Neural cell (in vitro differentiated cells): ENCODE measurements at regions not wholly inside any gene's neighbourhood (a gene's known extent, or its start where the extent isn't known, plus 50 kb on each side); places are given as distances from the start of the nearest gene placed in this dataset.

Source experiments
- H2AFZ ChIP-seq: fragments of 200-600, 300-800 bp; sonication (generic), shearing (Covaris generic); 2 replicates; pipeline ENCODE4 v1.6.0; 2014; ENCODE audit warnings: low read depth, mild to moderate bottlenecking, antibody characterized with exemption, low read length, moderate library complexity
- H3F3A ChIP-seq: fragments of 200-600 bp; shearing (Covaris generic); 2 replicates; pipeline ENCODE4 v1.6.1; 2016; ENCODE audit warnings: mild to moderate bottlenecking, moderate library complexity, mixed read lengths, antibody characterized with exemption, low read length; ENCODE audit not compliant: insufficient read depth, poor library complexity, severe bottlenecking
- H3K27ac ChIP-seq: fragments of 200-600, 300-800 bp; sonication (generic), shearing (Covaris generic); 2 replicates; pipeline ENCODE4 v1.5.1; 2014; ENCODE audit warnings: mild to moderate bottlenecking, low read length, moderate library complexity
- H3K27me3 ChIP-seq: fragments of 300-800, 200-600 bp; sonication (generic), shearing (Covaris generic); 2 replicates; pipeline ENCODE4 v1.6.0; 2014; ENCODE audit warnings: mild to moderate bottlenecking, low read depth, low read length, moderate library complexity; ENCODE audit not compliant: insufficient read depth
- H3K36me3 ChIP-seq: fragments of 300-800, 200-600 bp; sonication (generic), shearing (Covaris generic); 2 replicates; pipeline ENCODE4 v1.5.1; 2014; ENCODE audit warnings: mild to moderate bottlenecking, antibody characterized with exemption, low read length, moderate library complexity; ENCODE audit not compliant: insufficient read depth
- H3K4me2 ChIP-seq: fragments of 300-800, 200-600 bp; sonication (generic), shearing (Covaris generic); 2 replicates; pipeline ENCODE4 v1.6.0; 2014; ENCODE audit warnings: mild to moderate bottlenecking, low read length
- H3K4me3 ChIP-seq: fragments of 300-800, 200-600 bp; sonication (generic), shearing (Covaris generic); 2 replicates; pipeline ENCODE4 v1.5.1; 2014; ENCODE audit warnings: mild to moderate bottlenecking, low read length, moderate library complexity
- H3K79me2 ChIP-seq: fragments of 200-600 bp; shearing (Covaris generic); replicated peaks from 2 replicates; pipeline ENCODE4 v1.6.0; 2014; ENCODE audit warnings: mild to moderate bottlenecking, low read length, moderate library complexity; ENCODE audit not compliant: insufficient read depth
- H3K9ac ChIP-seq: fragments of 300-800, 200-600 bp; sonication (generic), shearing (Covaris generic); 2 replicates; pipeline ENCODE4 v1.6.1; 2016; ENCODE audit warnings: mild to moderate bottlenecking, low read length, mixed read lengths
- H3K9me2 ChIP-seq: fragments of 200-600 bp; shearing (Covaris generic); 2 replicates; pipeline ENCODE4 v1.6.1; 2016; ENCODE audit warnings: mild to moderate bottlenecking, low read length, mixed read lengths; ENCODE audit not compliant: insufficient read depth
- H3K9me3 ChIP-seq: fragments of 200-600, 300-800 bp; sonication (generic), shearing (Covaris generic); 2 replicates; pipeline ENCODE4 v1.6.1; 2016; ENCODE audit warnings: mild to moderate bottlenecking, mixed run types, low read length, moderate library complexity, mixed read lengths
- H4K20me1 ChIP-seq: fragments of 200-600 bp; shearing (Covaris generic); 2 replicates; pipeline ENCODE4 v1.6.1; 2016; ENCODE audit warnings: mild to moderate bottlenecking, mixed run types; ENCODE audit not compliant: insufficient read depth
- CTCF ChIP-seq: fragments of 450-650 bp; IDR thresholded peaks from 2 replicates; pipeline ENCODE4 v1.5.1; 2014; ENCODE audit warnings: antibody characterized with exemption, mild to moderate bottlenecking, moderate library complexity; ENCODE audit not compliant: poor library complexity, severe bottlenecking
- EP300 ChIP-seq: fragments of 450-650 bp; conservative IDR thresholded peaks from 2 replicates; pipeline ENCODE4 v1.6.1; 2014; ENCODE audit warnings: antibody characterized with exemption, mild to moderate bottlenecking, moderate library complexity; ENCODE audit not compliant: poor library complexity, severe bottlenecking
- EZH2 ChIP-seq: fragments of 200-600, 300-800 bp; shearing (Covaris generic), sonication (generic); IDR thresholded peaks from 2 replicates; pipeline ENCODE4 v1.6.1; 2014; ENCODE audit warnings: antibody characterized with exemption, low read length, borderline replicate concordance, mild to moderate bottlenecking; ENCODE audit not compliant: insufficient read depth, poor library complexity, severe bottlenecking
- POLR2AphosphoS5 ChIP-seq: IDR thresholded peaks from 2 replicates; pipeline ENCODE4 v1.6.1; 2012
- RAD21 ChIP-seq: fragments of 450-650 bp; conservative IDR thresholded peaks from 2 replicates; pipeline ENCODE4 v1.6.1; 2014; ENCODE audit warnings: antibody characterized with exemption, mild to moderate bottlenecking, moderate library complexity
- REST ChIP-seq: IDR thresholded peaks from 2 replicates; pipeline ENCODE4 v1.6.1; 2012; ENCODE audit warnings: borderline replicate concordance
- TAF1 ChIP-seq: IDR thresholded peaks from 2 replicates; pipeline ENCODE4 v1.6.1; 2012; ENCODE audit warnings: low read depth

- H3K36me3 ChIP-seq, result no peaks in the 10 kb centered on the region
- no peak overlapping the region for H3K9ac ChIP-seq
- H3K9me2 ChIP-seq, result no peaks in the 10 kb centered on the region
- H4K20me1 ChIP-seq, result no peaks in the 10 kb centered on the region
- H3K27ac ChIP-seq, result no peak overlapping the region
- no peak overlapping the region for H3K4me3 ChIP-seq
- H3K79me2 ChIP-seq, result no peaks in the 10 kb centered on the region
- no peaks in the 10 kb centered on the region for H3F3A ChIP-seq
- H2AFZ ChIP-seq, result no peak overlapping the region
- H3K4me2 ChIP-seq, result no peak overlapping the region
- TF ChIP-seq REST, result no peak
- H3K27me3 ChIP-seq, result no peaks in the 10 kb centered on the region
- H3K9me3 ChIP-seq, result no peaks in the 10 kb centered on the region
These were observed 145.8 kb downstream of the KCNRG start for GRCh38 chr13:50161052-50161451.

GRCh38 chr13:50162001-50162400 lies 146.8 kb downstream of the KCNRG start:
- H3K4me3 ChIP-seq, result no peak overlapping the region
- H3F3A ChIP-seq, result no peaks in the 10 kb centered on the region
- no peaks in the 10 kb centered on the region for H3K36me3 ChIP-seq
- H3K9me3 ChIP-seq, result no peaks in the 10 kb centered on the region
- no peaks in the 10 kb centered on the region for H3K9me2 ChIP-seq
- H3K27me3 ChIP-seq, result no peaks in the 10 kb centered on the region
- H2AFZ ChIP-seq, result no peak overlapping the region
- TF ChIP-seq EP300, result no peak
- no peak for TF ChIP-seq TAF1
- no peak for TF ChIP-seq EZH2
- TF ChIP-seq POLR2AphosphoS5, result no peak
- no peak for TF ChIP-seq CTCF
- TF ChIP-seq RAD21, result no peak
- TF ChIP-seq REST, result no peak
- H3K79me2 ChIP-seq, result no peaks in the 10 kb centered on the region
- no peak overlapping the region for H3K4me2 ChIP-seq
- no peak overlapping the region for H3K9ac ChIP-seq
- H3K27ac ChIP-seq, result no peak overlapping the region
- no peaks in the 10 kb centered on the region for H4K20me1 ChIP-seq
